ENCODE measurements at regions not wholly inside any gene's neighbourhood (a gene's known extent, or its start where the extent isn't known, plus 50 kb on each side); places are given as distances from the start of the nearest gene placed in this dataset.
"Not testable (repeated sequence)": the region's sequence is repeated elsewhere in the genome, so short reads cannot be mapped to it uniquely, and the experiment has no call there.

DNA sequence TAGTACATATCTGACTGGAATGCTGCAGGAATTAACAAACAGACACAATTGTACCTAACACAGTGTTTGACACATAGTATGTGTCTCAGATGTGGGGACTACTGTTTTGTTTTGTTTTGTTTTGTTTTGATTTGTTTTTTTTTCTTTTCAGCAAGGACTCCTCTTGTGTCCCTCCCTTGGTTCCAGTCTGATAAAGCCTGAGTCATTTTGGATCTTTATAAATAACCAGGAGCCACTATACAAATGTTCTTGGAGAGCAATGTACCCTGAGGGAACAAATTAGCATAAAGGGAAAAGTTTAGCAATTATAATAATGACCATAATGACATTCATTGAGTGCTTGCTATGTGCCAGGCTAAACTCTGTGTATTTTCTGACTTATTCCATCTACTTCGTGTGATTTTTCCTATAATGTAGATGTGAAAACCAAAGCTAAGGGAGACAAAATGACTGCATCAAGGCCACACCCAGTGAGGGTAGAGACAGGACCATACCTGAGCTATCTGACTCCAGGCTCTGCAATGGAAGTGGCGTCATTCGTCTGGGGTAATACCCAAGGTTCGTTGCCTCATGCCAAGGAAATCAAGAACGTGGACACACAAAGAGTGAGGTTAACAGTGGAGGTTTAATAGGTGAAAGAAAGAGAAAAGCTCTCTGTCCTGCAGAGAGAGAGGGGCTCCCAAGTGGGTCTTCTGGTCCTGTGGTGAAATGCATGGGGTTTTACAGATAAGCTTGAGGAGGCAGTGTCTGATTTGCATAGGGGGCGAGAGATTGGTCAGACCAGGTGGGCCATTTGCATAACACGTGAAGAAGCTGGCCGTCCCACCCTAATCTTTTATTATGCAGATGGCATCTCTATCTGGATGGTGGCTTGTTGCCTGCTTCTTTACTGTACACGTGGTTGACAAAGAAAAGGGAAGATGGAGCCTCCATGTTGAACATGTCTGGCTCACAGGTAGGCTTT lies 285.5 kb upstream of the SFSWAP start:
- no peak for DNase-seq

DNA sequence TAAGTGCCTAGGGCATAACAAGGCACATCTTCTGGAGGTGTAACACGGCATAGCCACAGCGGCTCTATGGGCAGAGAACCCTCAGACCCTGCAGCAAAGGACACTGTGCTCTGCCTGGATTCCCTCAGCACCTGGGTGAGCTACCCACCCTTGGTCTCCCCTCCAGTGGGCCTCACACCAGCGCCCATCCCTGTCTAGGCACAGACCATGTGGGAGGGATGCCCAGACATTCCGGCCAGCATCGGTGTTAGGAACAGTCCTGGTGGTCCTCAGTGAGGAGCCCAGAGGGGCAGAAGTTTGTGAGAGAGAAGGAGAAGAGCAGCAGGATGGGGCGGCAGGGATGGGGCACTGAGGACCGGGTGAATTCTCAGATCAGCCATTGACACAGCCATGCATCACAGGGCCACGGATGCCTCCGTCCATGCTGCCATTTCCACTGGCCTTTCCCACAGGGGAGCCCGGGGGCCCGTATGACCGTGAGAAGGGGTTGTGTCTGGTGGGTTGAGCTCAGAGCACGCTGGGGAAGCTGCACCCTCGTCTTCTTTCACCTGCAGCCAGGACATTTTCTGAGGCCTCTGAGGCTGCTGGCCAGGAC lies 282.7 kb upstream of the SFSWAP start:
- DNase-seq = no peak

DNA sequence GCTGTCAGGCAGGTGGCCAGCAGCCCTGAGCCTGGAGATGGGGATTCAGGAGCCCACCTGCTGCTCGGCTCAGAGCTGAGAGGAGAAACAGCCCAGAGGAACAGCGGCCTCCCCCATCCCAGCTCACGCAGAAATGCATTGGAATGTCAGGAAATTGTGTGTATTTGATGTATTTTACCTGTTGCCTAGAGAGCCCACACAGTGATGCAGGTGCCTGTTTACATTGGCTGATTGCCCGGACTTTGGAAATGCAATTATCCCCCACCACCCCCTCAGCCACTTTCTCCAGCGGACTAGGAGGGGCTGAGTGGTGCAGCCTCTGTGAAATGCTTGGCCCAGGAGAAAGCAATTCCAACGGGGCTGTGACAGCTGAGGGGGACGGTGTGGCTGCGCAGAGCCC lies 281.7 kb upstream of the SFSWAP start:
- not testable (repeated sequence) for DNase-seq

DNA sequence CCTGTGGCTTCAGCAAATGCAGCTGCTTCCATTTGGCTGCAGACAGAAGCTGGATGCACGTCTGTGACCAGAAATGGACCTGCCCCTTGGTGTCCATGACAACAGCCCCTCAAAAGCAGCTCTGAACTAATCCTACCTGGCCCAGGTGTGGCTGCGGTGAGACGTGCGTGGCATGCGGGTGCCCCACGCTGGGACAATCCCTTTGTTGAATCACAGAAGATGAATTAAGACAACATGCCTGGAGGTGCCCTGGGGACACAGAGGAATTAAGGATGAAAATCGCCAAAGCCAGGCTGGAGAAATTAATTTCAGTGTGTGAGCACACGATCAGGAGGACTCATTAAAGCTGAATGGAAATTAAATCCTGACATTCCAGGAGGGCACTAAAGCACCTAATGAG lies 281.2 kb upstream of the SFSWAP start:
- DNase-seq = not testable (repeated sequence)

DNA sequence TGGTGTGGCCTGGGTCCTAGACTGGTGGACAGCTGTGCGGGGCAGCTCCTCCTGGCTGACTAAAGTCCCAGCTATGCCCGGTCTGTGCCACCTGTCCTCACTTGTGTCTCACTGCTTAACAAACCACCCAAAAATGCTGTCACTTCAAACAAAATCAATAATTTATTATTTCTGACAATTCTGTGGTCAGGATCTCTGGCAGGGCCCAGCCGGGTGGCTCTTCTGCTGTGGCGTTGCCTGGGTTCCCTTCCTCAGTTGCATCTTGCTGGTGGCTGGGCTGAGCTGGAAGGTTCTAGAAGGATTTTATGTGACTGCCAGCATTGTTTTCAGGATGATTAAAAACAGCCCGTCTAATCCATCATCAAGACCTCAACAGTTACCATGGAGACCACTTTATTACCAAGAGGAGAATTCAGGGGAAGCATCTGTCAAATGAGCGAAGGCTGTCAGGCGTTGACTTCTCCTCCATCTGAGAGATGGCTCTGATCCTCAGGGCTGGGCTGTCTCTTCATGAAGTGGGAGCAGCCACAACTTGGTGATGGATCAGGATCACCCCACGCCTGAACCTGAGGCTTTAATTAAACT lies 280.6 kb upstream of the SFSWAP start:
- DNase-seq = no peak

DNA sequence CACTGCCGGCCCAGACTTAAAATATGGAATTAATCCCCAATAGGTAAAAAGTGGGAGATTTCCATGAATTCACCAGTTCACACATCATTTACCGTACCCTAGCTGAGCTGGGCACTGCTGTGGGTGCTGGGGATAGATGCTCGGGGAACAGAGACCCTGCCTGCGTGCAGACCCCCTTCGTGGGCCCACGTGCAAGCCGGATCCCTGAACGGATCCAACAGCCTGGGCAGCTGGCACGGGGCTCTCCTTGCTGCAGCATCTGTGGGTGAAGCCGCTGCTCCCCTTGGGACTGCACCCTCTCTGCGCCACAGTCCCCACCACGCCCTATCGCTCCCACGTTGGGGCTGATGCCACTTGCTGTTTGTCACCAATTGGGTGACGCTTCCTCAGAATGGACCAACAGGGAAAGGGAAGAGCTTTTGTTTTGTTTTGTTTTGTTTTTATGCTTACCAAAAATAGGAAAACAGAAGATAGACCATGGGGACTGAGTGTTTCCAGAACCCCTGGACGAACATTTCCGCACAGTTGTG lies 279.7 kb upstream of the SFSWAP start:
- DNase-seq = not testable (repeated sequence)

DNA sequence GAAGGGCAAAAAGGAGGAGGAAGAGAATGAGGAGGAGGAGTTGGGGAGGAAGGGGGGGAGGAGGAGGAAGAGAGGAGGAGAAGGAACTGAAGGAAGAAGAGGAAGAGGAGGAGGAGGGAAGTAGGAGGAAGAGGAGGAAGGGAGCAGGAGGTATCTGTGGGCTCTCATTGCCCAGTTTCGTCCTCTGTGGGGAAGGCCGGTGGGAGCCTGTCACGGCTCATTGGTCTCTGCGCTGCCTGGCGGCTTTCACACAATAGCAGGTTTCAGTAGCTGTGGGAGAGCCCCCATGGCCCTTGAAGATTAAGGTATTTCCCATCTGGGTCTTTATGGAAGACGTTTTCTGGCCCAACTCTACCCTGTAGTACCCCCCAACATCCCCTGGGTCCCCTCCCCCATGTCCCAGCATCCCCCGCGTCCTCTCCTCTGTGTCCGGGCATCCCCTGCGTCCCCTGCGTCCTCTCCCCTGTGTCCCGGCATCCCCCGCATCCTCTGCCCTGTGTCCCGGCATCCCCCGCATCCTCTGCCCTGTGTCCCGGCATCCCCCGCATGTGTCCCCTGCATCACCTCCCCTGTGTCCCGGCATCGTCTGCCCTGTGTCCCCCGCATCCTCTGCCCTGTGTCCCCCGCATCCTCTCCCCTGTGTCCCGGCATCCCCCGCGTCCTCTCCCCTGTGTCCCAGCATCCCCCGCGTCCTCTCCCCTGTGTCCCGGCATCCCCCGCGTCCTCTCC lies 278.2 kb upstream of the SFSWAP start:
- no peak for DNase-seq

DNA sequence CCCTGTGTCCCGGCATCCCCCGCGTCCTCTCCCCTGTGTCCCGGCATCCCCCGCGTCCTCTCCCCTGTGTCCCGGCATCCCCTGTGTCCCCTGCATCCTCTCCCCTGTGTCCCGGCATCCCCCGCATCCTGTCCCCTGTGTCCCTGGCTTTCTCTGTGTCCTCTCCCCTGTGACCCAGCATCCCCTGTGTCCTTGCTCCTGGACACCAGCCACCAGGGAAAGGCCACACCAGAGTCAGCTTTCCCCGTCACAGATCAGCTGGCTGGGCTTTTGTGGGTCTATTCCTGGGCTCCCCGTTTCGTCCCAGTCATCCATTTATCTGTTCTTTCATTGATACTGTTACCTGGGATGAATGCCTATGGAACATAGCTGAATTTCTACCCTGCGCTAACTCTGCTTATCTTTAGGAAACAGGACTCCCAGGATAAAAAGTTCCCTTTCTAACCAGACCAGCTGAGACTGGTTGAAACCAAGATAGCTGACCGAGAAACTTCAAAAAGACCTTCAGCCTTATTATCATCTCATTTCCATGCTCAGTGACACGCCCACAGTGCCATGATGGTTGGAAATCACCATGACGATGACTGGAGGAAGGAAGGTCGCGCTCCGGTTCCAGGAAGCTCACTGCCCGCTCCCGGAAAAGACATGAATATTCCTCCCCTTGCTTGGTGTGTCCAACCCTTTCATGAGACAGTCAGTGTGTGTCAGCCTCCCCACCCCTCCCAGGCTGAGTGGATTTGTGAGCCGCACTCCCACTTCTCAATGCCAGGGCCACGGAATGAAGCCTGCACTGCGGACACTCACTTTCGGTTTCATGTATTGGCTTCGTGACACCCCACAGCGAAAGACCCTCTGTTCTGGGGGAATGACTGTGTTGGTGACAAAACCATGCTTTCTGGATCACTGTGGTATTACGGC lies 276.4 kb upstream of the SFSWAP start:
- no peak for DNase-seq

DNA sequence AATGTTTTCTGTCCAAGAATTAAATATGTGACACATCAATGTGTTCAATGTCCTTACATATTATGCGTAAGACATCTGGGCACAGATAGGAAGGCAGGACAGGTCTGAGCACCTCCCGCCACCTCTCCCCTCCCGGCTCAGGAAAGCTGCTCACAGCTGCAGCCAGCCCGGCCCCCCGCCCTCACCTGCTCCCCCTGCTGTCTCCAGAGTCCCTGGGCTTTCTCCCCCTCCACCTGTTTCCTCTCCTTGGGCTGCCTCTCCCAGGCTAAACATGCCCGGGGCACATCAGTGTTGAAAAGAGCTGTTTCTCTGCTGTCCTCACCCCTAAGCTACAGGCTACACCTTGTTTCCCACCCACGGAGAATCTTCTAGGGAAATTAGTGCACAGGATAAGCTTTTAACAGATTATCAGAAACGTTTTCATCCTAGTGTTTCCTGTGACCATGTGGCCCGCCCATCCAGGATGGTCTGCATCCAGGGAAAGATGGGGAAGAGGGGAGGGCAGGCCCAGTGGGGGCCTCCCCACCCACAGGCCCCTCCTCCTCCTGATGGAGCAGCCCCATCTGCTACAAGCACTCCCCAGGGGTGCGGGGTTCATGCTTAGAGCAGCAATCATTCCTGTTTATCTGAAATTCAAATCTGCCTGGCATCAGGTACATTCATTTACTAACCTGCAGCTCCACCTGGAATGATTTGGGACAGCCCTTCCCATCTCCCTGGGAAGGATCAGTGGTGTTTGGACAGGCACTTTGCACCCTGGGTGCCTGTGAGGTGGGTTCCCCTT lies 273.8 kb upstream of the SFSWAP start:
- DNase-seq = no peak

DNA sequence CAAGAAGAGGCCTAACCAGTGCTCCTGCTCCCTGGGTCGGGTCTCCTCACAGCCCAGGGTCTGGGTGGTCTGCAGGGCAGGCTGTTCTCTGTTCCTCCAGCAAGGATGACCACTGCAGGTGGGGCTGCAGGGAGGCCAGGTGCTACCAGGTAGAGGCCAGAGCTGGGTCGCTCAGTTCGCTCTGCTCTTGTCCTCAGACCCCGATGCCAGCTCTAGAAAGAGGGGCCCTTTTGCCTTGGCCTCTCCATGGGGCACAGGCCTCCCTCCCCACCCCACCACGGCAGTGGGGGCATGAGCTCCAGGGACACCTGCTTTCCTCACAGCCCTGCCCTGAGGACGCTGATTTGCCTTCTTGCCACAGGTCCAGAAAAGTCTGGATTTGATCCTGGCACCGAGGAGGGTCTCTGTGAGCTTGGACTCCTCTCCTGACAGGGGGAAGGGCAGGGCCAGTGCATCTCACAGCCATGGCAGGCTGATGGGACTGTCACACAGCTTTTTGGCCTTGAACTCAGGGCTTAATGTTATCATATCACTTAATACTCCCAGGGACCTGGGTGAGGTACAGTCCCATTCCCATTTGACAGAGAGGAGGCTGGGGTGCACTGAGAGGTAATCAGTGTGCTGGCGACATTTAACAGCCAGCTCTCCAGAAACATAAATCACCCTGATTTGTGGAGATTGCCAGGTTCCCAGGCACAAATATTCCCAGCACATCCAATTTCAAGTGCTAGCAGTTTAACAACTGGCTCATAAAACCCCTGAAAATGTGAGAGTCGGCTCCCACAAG lies 273.0 kb upstream of the SFSWAP start:
- DNase-seq = no peak

DNA sequence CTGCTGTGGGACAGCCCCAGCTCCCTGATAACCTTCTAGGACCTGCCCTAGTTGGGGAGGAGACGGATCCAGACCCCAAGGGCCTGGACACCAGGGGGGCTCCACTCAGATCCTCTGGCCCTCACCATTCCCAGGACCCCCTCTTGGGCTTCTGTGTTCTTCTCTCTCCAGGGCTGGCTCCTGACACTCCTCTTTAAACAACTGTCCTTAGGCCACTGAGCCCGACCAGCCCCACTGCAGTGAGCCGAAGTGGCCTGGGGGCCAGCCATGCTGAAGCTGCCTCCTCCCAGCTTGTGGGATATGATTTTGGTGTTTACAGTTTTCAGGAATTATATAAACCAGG lies 272.4 kb upstream of the SFSWAP start:
- not testable (repeated sequence) for DNase-seq

DNA sequence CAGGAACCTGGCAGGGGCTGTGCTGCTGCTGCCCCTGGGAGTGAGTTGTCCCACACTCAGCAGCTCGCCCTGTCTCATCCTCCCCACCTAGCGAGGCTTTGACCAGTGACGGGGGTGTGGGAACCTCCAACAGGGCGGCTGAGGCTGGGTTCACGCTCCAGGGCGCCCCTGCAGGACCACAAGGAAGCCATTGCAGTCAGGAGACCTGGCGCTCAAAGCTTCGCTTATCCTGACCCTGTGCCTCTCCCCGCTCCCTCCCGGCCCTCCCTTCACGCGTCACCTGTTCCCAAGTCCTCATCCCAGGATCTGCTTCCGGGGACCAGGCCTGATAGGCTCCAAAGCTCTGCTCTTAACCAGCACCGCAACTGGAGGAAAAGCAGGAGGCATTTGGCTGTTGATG lies 272.0 kb upstream of the SFSWAP start:
- no peak for DNase-seq

DNA sequence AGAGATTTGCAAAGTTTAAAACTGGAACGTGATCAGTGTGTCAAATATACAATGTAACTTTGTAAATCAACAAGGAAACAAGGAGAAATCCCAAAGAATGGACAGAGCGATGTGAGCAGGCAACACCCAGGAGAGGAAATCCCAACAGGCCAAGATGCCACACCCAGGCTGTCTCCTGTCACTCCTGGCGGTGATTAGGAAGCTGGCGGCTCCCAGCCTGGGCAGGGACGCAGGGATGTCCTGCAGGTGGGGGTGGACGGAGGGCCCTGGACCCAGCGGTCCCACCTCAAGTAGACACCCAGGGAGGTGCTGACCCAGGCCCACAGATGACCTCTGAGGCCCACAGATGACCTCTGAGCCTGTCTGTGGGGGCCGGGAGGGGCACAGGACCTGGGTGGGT lies 271.1 kb upstream of the SFSWAP start:
- not testable (repeated sequence) for DNase-seq

DNA sequence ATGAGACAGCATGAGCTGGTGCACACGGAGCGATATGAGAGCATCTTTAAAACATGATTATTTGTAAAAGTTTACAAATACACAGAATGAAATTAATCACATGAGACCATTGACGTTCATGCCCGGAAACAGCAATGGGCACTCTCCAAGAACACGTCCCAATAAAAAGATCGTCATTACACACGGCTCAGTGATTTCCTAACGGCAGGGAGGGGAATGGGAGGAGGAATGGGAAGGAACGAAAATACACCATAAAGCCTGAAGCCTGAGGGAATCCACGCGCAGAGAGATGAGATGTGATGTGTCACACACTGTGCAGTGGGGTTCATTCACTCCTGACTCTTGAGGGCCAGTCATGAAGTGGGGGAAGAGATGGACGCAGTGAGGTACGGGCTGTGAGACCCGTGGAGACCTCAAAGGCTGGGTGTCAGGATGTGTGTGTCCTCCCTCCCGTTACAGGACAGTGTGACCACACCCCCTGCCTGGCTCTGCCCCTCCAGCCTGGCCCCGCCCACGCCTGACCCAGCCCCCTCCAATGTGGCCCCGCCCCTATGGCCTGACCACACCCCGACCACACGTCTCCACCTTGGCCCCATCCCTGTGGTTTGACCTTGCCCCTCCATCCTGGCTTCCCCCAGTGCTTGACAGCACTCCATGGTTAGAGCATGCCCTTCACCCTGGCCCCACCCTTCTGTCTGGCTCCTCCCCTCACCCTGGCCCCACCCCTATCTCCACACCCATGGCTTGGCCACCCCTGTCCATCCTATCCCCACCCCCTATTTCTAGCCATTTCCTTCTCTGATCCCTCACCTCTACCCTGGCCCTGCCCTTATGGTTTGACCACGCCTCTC lies 270.5 kb upstream of the SFSWAP start:
- DNase-seq = not testable (repeated sequence)

DNA sequence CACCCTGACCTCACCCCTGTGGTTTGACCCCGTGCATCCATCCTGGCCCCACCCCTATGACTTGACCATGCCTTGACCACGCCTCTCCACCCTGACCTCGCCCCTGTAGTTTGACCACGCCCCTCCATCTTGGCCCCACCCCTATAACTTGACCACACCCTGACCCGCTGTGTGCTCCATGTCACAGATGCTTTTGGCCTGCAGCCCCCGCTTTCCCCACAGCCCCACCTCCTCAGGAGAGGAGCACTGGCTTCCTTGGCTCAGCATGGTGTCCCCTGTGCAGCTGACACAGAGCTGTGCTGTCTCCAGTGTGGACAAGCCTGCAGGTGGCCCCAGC lies 269.9 kb upstream of the SFSWAP start:
- no peak for DNase-seq

DNA sequence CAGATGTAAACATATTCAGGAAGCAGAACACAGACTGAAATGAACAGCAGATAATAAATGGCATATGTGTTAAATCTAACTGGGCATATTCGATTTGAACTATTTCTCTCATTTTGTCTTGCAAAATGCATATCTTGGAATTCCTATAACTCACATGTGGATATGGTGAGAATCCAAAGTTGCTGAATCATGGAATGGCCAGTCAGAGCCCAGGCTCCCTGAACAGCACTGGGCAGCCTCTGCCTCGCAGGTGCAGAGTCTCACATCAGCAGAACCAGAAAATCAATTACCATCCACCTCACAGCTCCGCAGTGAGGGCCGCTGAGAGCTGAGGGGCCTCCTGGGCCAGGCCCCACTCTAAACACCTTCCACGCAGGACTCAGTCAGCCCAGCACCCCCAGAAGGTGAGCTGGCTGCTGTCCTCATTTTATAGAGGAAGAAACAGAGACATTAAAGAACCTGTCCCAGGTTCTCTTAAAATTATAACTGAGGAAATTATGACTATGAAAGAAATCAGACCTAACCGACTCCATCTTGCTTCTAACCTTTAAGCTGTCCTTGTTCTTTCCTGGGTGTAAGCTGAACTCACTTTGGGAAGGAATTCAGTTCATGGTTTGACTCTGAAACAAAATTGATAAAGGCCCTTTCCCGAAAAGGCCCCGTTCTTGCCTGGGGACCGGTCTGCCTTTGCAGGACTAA lies 269.1 kb upstream of the SFSWAP start:
- DNase-seq = no peak

DNA sequence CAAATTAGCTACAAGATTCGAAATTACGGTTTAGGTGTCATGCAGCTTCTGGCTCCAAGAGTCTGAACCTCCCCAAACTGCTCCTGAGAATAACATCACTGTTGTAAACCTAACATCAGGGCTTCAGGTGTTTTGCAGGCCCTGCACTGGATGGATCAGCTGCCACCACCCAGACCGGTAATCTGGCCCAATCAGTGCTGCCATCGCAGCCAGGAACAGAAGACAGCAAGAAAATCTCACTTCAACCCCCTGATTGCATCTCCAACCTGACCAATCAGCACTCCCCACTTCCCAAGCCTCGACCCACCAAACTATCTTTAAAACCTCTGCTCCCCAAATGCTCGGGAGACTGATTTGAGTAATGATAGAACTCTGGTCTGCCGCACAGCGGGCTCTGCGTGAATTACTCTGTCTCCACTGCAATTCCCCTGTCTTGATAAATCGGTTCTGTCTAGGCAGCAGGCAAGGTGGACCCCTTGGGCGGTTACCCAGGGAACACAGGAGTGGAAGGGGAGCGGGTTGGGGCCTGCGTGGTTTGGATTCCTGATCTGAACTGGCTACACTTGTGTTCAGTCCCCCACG lies 268.5 kb upstream of the SFSWAP start:
- DNase-seq = no peak

All from COR-L47 (cell line).